Thoracic aorta (tissue), 2 donors: ENCODE measurements at regions not wholly inside any gene's neighbourhood (a gene's known extent, or its start where the extent isn't known, plus 50 kb on each side); places are given as distances from the start of the nearest gene placed in this dataset.
"Not testable (repeated sequence)": the region's sequence is repeated elsewhere in the genome, so short reads cannot be mapped to it uniquely, and the experiment has no call there.

ENCODE experiments used
- ATAC-seq: fragments of 150-250 bp; one replicate; pipeline ENCODE4 v1.8.0; 2017; ENCODE audit warnings: low read depth; ENCODE audit not compliant: insufficient number of reproducible peaks, low FRiP score
- DNase-seq: peaks from one replicate; pipeline ENCODE4 v3.0.0-alpha.2; 2020; ENCODE audit warnings: low spot score
- H3K27ac ChIP-seq, 2 donors: fragments of 200-600 bp; sonication (generic); 1 replicate in 1 of 2; 2 replicates in 1 of 2; pipeline ENCODE4 v1.5.1; 2016; ENCODE audit warnings: mild to moderate bottlenecking in 2 of 2, moderate library complexity in 2 of 2
- H3K27me3 ChIP-seq: fragments of 200-600 bp; sonication (generic); replicated peaks from 2 replicates; pipeline ENCODE4 v1.6.0; 2016; ENCODE audit warnings: mild to moderate bottlenecking; ENCODE audit not compliant: insufficient read depth
- H3K36me3 ChIP-seq: fragments of 200-600 bp; sonication (generic); one replicate; pipeline ENCODE4 v1.5.1; 2016
- H3K4me1 ChIP-seq, 2 donors: fragments of 200-600 bp; sonication (generic); 1 replicate in 1 of 2; 2 replicates in 1 of 2; pipeline versions ENCODE4 v1.5.1 to v1.6.0; 2016; ENCODE audit warnings: low read depth in 2 of 2, mild to moderate bottlenecking in 1 of 2; ENCODE audit not compliant: control insufficient read depth in 1 of 2
- H3K4me3 ChIP-seq: fragments of 200-600 bp; sonication (generic); 2 replicates; pipeline ENCODE4 v1.5.1; 2016; ENCODE audit warnings: mild to moderate bottlenecking
- H3K9me3 ChIP-seq: fragments of 200-600 bp; sonication (generic); 2 replicates; pipeline ENCODE4 v1.5.1; 2016
- CTCF ChIP-seq: fragments of 200-600 bp; sonication (generic); IDR thresholded peaks from one replicate; pipeline ENCODE4 v1.5.1; 2019; ENCODE audit warnings: antibody characterized with exemption

- no peak for DNase-seq
- H3K4me3 ChIP-seq, result peak overlapping the region; percentile 73
- peaks cover 0 to 7% of the 10 kb centered on the region in 2 donors for H3K4me1 ChIP-seq
- H3K36me3 ChIP-seq, result peaks cover 3% of the 10 kb centered on the region
- H3K9me3 ChIP-seq, result no peaks in the 10 kb centered on the region
- no peaks in the 10 kb centered on the region for H3K27me3 ChIP-seq
- no peak for TF ChIP-seq CTCF
- H3K27ac ChIP-seq, result peak overlapping the region; percentile 48 to 65
- peak; percentile 65 for ATAC-seq
Measured at GRCh38 chr5:1633605-1634336, 110.0 kb upstream of the LPCAT1 start.

- not testable (repeated sequence) for H3K9me3 ChIP-seq, H3K36me3 ChIP-seq, H3K27ac ChIP-seq, DNase-seq, ATAC-seq, H3K4me1 ChIP-seq, H3K4me3 ChIP-seq, H3K27me3 ChIP-seq
Measured at GRCh38 chr5:1631004-1631403, 107.2 kb upstream of the LPCAT1 start.

GRCh38 chr5:1626397-1626796 is 102.6 kb upstream of the LPCAT1 start:
- H3K27me3 ChIP-seq, H3K36me3 ChIP-seq, ATAC-seq, DNase-seq, H3K9me3 ChIP-seq, H3K4me3 ChIP-seq, H3K27ac ChIP-seq, H3K4me1 ChIP-seq: not testable (repeated sequence)

GRCh38 chr5:1619531-1619930 is 95.8 kb upstream of the LPCAT1 start:
- not testable (repeated sequence) for H3K4me3 ChIP-seq, ATAC-seq, H3K4me1 ChIP-seq, H3K27me3 ChIP-seq, H3K9me3 ChIP-seq, DNase-seq, H3K36me3 ChIP-seq, H3K27ac ChIP-seq

GRCh38 chr5:1618296-1618865 is 94.6 kb upstream of the LPCAT1 start:
- not testable (repeated sequence) for H3K4me1 ChIP-seq, H3K4me3 ChIP-seq, ATAC-seq, H3K36me3 ChIP-seq, H3K27ac ChIP-seq, H3K27me3 ChIP-seq, H3K9me3 ChIP-seq, DNase-seq

GRCh38 chr5:1617236-1617755 is 93.5 kb upstream of the LPCAT1 start:
- ATAC-seq, result not testable (repeated sequence)

GRCh38 chr5:1613515-1613914 is 89.8 kb upstream of the LPCAT1 start:
- H3K27ac ChIP-seq, H3K4me3 ChIP-seq, DNase-seq, H3K9me3 ChIP-seq, H3K4me1 ChIP-seq, H3K36me3 ChIP-seq, ATAC-seq, H3K27me3 ChIP-seq: not testable (repeated sequence)

More at GRCh38 chr5:1617236-1617755, 93.5 kb upstream of the LPCAT1 start:
- H3K27ac ChIP-seq, H3K4me3 ChIP-seq, H3K27me3 ChIP-seq, H3K9me3 ChIP-seq, H3K4me1 ChIP-seq, H3K36me3 ChIP-seq, DNase-seq: not testable (repeated sequence)

- not testable (repeated sequence) for H3K4me3 ChIP-seq, H3K9me3 ChIP-seq, H3K36me3 ChIP-seq, H3K27me3 ChIP-seq, ATAC-seq, H3K27ac ChIP-seq, DNase-seq, H3K4me1 ChIP-seq
Measured at GRCh38 chr5:1610526-1610925, 86.8 kb upstream of the LPCAT1 start.

GRCh38 chr5:1609111-1609510 is 85.4 kb upstream of the LPCAT1 start:
- not testable (repeated sequence) for DNase-seq, ATAC-seq

GRCh38 chr5:1608336-1608735 is 84.6 kb upstream of the LPCAT1 start:
- not testable (repeated sequence) for H3K4me1 ChIP-seq, DNase-seq, ATAC-seq

More at GRCh38 chr5:1609111-1609510, 85.4 kb upstream of the LPCAT1 start:
- H3K36me3 ChIP-seq, H3K4me1 ChIP-seq, H3K4me3 ChIP-seq, H3K27ac ChIP-seq, H3K27me3 ChIP-seq, H3K9me3 ChIP-seq: not testable (repeated sequence)

GRCh38 chr5:1606951-1607350 is 83.2 kb upstream of the LPCAT1 start:
- not testable (repeated sequence) for H3K4me3 ChIP-seq, DNase-seq, H3K4me1 ChIP-seq, H3K36me3 ChIP-seq, H3K27me3 ChIP-seq, H3K27ac ChIP-seq, H3K9me3 ChIP-seq, ATAC-seq

More at GRCh38 chr5:1608336-1608735, 84.6 kb upstream of the LPCAT1 start:
- not testable (repeated sequence) for H3K4me3 ChIP-seq, H3K9me3 ChIP-seq, H3K27me3 ChIP-seq, H3K36me3 ChIP-seq, H3K27ac ChIP-seq
